Renal cortex interstitium (tissue), 11 donors: ENCODE measurements at regions not wholly inside any gene's neighbourhood (a gene's known extent, or its start where the extent isn't known, plus 50 kb on each side); places are given as distances from the start of the nearest gene placed in this dataset.
"Not testable (repeated sequence)": the region's sequence is repeated elsewhere in the genome, so short reads cannot be mapped to it uniquely, and the experiment has no call there.

Source experiments
- DNase-seq, 11 donors: peaks; one replicate each; pipeline ENCODE4 v3.0.0-alpha.2; 2013; ENCODE audit warnings: low read depth in 9 of 11, low spot score in 4 of 11; ENCODE audit errors: extremely low read depth in 1 of 11

GRCh38 chr9:65566018-65566417 is 109.7 kb upstream of the ZNG1E start:
- DNase-seq = not testable (repeated sequence)

GRCh38 chr9:65519018-65519417 is 156.7 kb upstream of the ZNG1E start:
- DNase-seq = not testable (repeated sequence)

- not testable (repeated sequence) for DNase-seq
These were observed 161.3 kb upstream of the ZNG1E start for GRCh38 chr9:65514465-65514864.

GRCh38 chr9:65507897-65508296 is 167.8 kb upstream of the ZNG1E start:
- not testable (repeated sequence) for DNase-seq

- not testable (repeated sequence) for DNase-seq
These were observed 171.0 kb upstream of the ZNG1E start for GRCh38 chr9:65504686-65505085.

GRCh38 chr9:65503696-65504095 is 172.0 kb upstream of the ZNG1E start:
- DNase-seq = not testable (repeated sequence)

- DNase-seq = not testable (repeated sequence)
These were observed 192.8 kb upstream of the ZNG1E start for GRCh38 chr9:65482890-65483289.

GRCh38 chr9:65481291-65481690 is 194.4 kb upstream of the ZNG1E start:
- DNase-seq = not testable (repeated sequence)

GRCh38 chr9:65474891-65475290 is 189.9 kb upstream of the FOXD4L5 start:
- DNase-seq = not testable (repeated sequence)

DNA sequence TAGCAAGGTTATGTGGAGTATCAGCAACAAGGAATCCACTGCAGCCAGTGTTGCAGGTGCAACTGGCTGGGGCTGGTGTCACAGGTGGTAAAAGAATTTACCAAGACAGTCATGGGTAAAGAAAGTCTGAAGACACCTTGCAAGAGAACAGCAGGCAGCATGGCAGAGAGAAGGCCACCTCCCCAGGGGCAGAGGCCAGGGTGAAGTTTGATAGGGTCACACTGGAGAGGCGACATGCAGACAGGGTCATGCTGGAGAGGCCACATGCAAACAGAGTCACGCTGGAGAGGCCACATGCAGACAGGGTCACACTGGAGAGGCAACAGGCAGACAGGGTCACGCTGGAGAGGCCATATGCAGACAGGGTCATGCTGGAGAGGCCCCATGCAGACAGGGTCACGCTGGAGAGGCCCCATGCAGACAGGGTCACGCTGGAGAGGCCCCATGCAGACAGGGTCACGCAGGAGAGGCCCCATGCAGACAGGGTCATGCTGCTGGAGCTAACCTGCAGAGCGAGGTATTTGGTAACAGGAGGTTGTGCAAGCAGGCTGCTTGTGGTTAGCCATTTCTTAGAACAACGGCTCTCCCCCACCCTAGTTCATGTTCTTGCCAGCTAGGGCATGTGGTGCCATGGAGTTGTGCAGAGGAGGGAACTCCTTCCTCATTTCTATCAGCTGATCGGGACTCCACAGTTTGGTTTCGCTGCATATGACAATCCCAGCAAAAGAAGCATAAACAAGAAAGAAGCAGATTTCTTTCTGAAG is 188.2 kb upstream of the FOXD4L5 start:
- not testable (repeated sequence) for DNase-seq

- not testable (repeated sequence) for DNase-seq
These were observed 186.1 kb upstream of the FOXD4L5 start for GRCh38 chr9:65471106-65471505.

DNA sequence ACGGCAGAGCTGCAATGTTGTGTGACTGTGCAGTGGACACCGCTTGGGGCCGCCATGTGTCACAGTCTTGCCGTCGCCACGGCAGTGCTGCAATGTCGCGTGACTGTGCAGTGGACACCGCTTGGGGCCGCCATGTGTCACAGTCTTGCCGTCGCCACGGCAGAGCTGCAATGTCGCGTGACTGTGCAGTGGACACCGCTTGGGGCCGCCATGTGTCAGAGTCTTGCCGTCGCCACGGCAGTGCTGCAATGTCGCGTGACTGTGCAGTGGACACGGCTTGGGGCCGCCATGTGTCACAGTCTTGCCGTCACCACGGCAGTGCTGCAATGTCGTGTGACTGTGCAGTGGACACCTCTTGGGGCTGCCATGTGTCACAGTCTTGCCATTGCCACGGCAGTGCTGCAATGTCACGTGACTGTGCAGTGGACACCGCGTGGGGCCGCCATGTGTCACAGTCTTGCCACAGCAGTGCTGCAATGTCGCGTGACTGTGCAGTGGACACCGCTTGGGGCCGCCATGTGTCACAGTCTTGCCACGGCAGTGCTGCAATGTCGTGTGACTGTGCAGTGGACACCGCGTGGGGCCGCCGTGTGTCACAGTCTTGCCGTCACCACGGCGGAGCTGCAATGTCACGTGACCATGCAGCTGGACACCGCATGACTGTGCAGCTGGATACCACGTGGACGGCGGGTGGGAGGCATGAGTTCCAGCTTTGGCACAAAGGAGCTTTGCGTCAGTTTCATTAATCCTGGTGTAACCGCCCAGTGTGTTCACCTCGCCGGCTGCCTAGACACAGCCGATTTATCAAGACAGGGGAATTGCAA is 182.1 kb upstream of the FOXD4L5 start:
- DNase-seq = not testable (repeated sequence)

DNA sequence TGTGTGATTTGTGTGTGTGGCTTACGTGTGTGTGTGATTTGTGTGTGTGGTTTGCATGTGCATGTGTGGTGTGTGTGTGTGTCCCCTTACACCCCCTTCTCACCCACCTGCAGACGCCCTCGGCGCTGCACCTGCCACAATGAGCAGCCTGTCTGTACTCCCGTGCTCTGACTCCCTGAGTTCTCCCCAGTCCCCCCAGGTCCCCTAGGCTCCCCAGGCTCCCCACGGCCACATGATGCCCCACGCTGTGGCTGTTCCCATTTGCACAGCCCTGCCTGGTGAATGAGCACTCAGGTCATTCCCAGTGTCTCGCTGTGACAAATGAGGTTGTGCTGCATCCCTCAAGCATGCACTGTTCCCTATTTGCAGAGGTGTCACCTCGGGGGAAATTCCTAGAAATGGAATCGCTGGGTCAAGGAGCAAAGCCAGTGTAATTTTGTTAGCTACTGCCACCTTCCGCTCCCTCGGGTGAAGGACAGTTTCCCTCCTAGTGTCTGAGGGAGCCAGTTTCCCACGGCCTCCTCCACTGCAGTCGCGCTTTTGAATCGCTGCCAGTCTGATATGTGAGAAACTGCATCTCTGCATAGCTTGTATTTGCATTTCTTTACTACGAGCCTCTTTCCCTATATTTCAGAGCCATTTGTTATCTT is 180.4 kb upstream of the FOXD4L5 start:
- DNase-seq = not testable (repeated sequence)

DNA sequence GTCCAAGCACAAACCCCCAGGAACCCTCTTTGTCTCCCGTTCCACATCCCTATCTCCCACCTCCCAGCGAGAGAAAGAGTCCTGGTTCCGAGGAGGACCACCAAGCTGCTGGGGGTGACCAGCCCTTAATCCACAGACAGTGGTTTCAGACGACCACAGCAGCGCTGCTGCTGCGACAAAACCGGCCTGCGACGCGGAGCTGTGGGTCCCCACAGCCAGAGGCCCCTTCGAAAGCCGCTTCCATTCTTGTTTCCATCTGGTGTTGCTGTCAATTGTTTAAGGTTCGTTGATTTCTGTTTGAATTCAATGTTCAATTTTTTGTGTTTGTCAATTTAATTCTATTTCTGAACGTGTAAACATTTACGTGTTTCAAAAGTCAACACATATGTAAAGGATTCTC is 177.5 kb upstream of the FOXD4L5 start:
- not testable (repeated sequence) for DNase-seq

GRCh38 chr9:65459756-65460320 is 174.8 kb upstream of the FOXD4L5 start:
- no peak for DNase-seq

DNA sequence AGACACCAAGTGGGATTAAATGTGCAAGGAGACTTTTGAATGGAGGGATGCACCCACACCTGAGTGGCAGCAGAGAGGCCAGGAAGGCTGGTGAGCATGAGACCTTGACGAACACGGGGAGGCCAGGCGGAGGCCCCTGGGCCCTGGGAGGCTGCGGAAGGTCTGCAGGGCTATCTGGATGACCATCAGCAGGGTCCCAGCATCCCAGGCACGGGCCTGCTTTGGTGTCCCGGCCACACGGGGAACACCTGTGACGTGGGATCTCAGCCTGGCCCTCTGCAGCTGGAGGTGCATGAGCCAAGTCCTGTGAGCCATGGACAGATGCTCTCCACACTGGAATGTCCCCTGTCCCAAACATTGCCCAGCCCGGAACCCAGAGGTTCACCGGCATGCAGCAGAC is 174.0 kb upstream of the FOXD4L5 start:
- no peak for DNase-seq

DNA sequence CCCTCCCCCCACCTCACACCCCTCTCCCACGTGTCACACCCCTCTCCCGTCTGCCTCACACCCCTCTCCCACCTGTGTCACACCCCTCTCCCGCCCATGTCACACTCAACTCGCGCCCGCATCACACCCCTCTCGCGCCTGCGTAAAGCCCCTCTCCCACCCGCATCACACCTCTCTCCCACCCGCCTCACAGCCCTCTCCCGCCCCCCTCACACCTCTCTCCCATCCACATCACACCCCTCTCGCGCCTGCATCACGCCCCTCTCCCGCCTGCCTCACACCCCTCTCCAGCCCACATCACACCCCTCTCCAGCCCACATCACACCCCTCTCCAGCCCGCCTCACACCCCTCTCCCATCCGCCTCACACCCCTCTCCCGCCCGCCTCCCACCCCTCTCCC is 173.5 kb upstream of the FOXD4L5 start:
- DNase-seq = no peak

DNA sequence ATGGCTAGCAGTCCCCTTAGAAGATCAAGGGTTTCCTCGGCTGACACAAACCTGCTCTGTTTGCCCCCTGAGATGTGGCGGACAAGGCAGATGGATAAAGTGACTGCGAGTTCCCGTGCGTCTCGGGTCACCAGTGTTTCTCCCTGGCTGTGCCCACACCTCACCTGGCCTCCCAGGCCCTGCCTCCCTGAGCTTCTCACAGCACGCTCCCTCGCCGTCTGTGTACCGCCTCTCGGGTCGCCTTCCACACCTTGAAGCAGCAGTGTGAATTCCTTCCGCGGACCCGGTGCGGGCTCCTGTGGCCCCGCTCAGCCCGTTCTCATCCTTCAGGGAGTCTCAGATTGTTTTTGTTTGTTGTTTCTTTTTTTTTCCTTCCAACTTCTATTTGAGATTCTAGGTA is 172.0 kb upstream of the FOXD4L5 start:
- not testable (repeated sequence) for DNase-seq
